ENCODE measurements at regions not wholly inside any gene's neighbourhood (a gene's known extent, or its start where the extent isn't known, plus 50 kb on each side); places are given as distances from the start of the nearest gene placed in this dataset.

GRCh38 chr3:6805236-6805635, 55.7 kb upstream of the GRM7 start:
- no TSS peak for BruUV-seq (replicated peaks)
- Histone ChIP-seq H3K4me2 (ENCODE audit: insufficient read depth, low read length) (no peak overlapping the region), H3K4me3 (replicated peaks in 1 of 3; ENCODE audit: insufficient read depth in 1 of 3, low read depth in 1 of 3, low read length in 3 of 3) (no peak overlapping the region), H3K27me3 (ENCODE audit: control insufficient read depth in 2 of 2, insufficient read depth in 2 of 2, low read length in 2 of 2) (no peaks in the 10 kb centered on the region), H3K4me1 (ENCODE audit: control insufficient read depth, extremely low read depth, insufficient read depth, low read length) (no peaks in the 10 kb centered on the region), H3K9me3 (replicated peaks; ENCODE audit: control insufficient read depth, insufficient read depth, low read length) (no peaks in the 10 kb centered on the region), H3K9me1 (replicated peaks; ENCODE audit: control insufficient read depth, extremely low read depth, insufficient read depth, low read length) (no peaks in the 10 kb centered on the region), H3K79me2 (ENCODE audit: control insufficient read depth, insufficient read depth, low read length) (no peaks in the 10 kb centered on the region), H3K27ac (ENCODE audit: insufficient read depth, low read depth, low read length) (no peak overlapping the region), H3K9ac (replicated peaks; ENCODE audit: extremely low read depth, insufficient read depth, low read length) (no peak overlapping the region), H4K20me1 (replicated peaks; ENCODE audit: control insufficient read depth, extremely low read depth, insufficient read depth, low read length) (no peaks in the 10 kb centered on the region), H2AFZ (ENCODE audit: low read depth, low read length) (no peak overlapping the region), H3K36me3 (ENCODE audit: control insufficient read depth in 2 of 2, extremely low read depth in 1 of 2, insufficient read depth in 2 of 2, low read length in 2 of 2) (no peaks in the 10 kb centered on the region)
- FAIRE-seq (no peak), DNase-seq (ENCODE audit: low read depth, low spot score) (no peak)
- intact Hi-C loops (cut with micrococcal nuclease), result no loop called here
- POLR2A ChIA-PET, result no interaction called here
- dilution Hi-C loops (cut with MboI; ENCODE audit: extremely low pct_ligation_motif_present, low sequenced_read_pairs), result no loop called here
- no peak for TF ChIP-seq GATA2 (IDR thresholded peaks at IDR 0.05; ENCODE audit: insufficient read depth, insufficient read length, low read depth, low read length)
- no peak for TF ChIP-seq JUN (IDR thresholded peaks at IDR 0.05; ENCODE audit: borderline replicate concordance, insufficient read depth, insufficient read length, low read depth)
- TF ChIP-seq CTCF (IDR thresholded peaks at IDR 0.05; ENCODE audit: extremely low read depth in 1 of 2, insufficient read depth in 1 of 2, low read depth in 1 of 2, low read length in 2 of 2), result no peak
- no peak for TF ChIP-seq EZH2 (IDR thresholded peaks at IDR 0.05; ENCODE audit: borderline replicate concordance, low read depth, low read length, severe bottlenecking)
- CTCF ChIA-PET, result no interaction called here

GRCh38 chr3:6806991-6807390, 53.9 kb upstream of the GRM7 start:
- no peak for FAIRE-seq
- no peak overlapping the region for H3K9ac ChIP-seq (replicated peaks; ENCODE audit: extremely low read depth, insufficient read depth, low read length)
- no peaks in the 10 kb centered on the region for H3K4me1 ChIP-seq (ENCODE audit: control insufficient read depth, extremely low read depth, insufficient read depth, low read length)
- no peaks in the 10 kb centered on the region for H3K79me2 ChIP-seq (ENCODE audit: control insufficient read depth, insufficient read depth, low read length)
- no peaks in the 10 kb centered on the region for H3K9me3 ChIP-seq (replicated peaks; ENCODE audit: control insufficient read depth, insufficient read depth, low read length)
- dilution Hi-C loops (cut with MboI; ENCODE audit: extremely low pct_ligation_motif_present, low sequenced_read_pairs), result no loop called here
- no peaks in the 10 kb centered on the region for H3K36me3 ChIP-seq (ENCODE audit: control insufficient read depth in 2 of 2, extremely low read depth in 1 of 2, insufficient read depth in 2 of 2, low read length in 2 of 2)
- no peaks in the 10 kb centered on the region for H4K20me1 ChIP-seq (replicated peaks; ENCODE audit: control insufficient read depth, extremely low read depth, insufficient read depth, low read length)
- H3K27me3 ChIP-seq (ENCODE audit: control insufficient read depth in 2 of 2, insufficient read depth in 2 of 2, low read length in 2 of 2), result no peaks in the 10 kb centered on the region
- H3K27ac ChIP-seq (ENCODE audit: insufficient read depth, low read depth, low read length), result no peak overlapping the region
- BruUV-seq (replicated peaks), result no TSS peak
- no peak overlapping the region for H3K4me2 ChIP-seq (ENCODE audit: insufficient read depth, low read length)
- no peak overlapping the region for H2AFZ ChIP-seq (ENCODE audit: low read depth, low read length)
- no peak overlapping the region for H3K4me3 ChIP-seq (replicated peaks in 1 of 3; ENCODE audit: insufficient read depth in 1 of 3, low read depth in 1 of 3, low read length in 3 of 3)
- intact Hi-C loops (cut with micrococcal nuclease), result no loop called here
- ChIA-PET POLR2A (no interaction called here), CTCF (no interaction called here)
- no peak for TF ChIP-seq FOS (IDR thresholded peaks at IDR 0.05; ENCODE audit: borderline replicate concordance, insufficient read depth, low read length)
- no peak for TF ChIP-seq POLR2AphosphoS5 (IDR thresholded peaks at IDR 0.05; ENCODE audit: insufficient read depth, low read depth, low read length)
- no peak for TF ChIP-seq GATA2 (IDR thresholded peaks at IDR 0.05; ENCODE audit: insufficient read depth, insufficient read length, low read depth, low read length)
- TF ChIP-seq JUN (IDR thresholded peaks at IDR 0.05; ENCODE audit: borderline replicate concordance, insufficient read depth, insufficient read length, low read depth), result no peak
- TF ChIP-seq MAX (IDR thresholded peaks at IDR 0.05; ENCODE audit: insufficient read depth, insufficient read length), result no peak
- no peak for TF ChIP-seq CTCF (IDR thresholded peaks at IDR 0.05; ENCODE audit: extremely low read depth in 1 of 2, insufficient read depth in 1 of 2, low read depth in 1 of 2, low read length in 2 of 2)
- no peak for TF ChIP-seq EZH2 (IDR thresholded peaks at IDR 0.05; ENCODE audit: borderline replicate concordance, low read depth, low read length, severe bottlenecking)
- TF ChIP-seq POLR2A (IDR thresholded peaks at IDR 0.05; ENCODE audit: low read depth, low read length), result no peak
- TF ChIP-seq MYC (IDR thresholded peaks at IDR 0.05; ENCODE audit: low read depth, low read length), result no peak
- no peak for DNase-seq (ENCODE audit: low read depth, low spot score)
- no peaks in the 10 kb centered on the region for H3K9me1 ChIP-seq (replicated peaks; ENCODE audit: control insufficient read depth, extremely low read depth, insufficient read depth, low read length)

Measured in endothelial cell of umbilical vein (primary cell).